Fibroblast of the aortic adventitia (primary cell): ENCODE measurements at regions not wholly inside any gene's neighbourhood (a gene's known extent, or its start where the extent isn't known, plus 50 kb on each side); places are given as distances from the start of the nearest gene placed in this dataset. TPM values are rescaled to one million over a fixed set of nuclear protein-coding genes. Genes with fewer than 3 reads are reported as not detected.

Experiments
- small RNA-seq: library from RNA; depleted of rRNA; stranded (forward); fragments of <200 nt; gene quantifications from one replicate; pipeline ENCODE3, GENCODE V24; 2012

Small RNAs in the stretch of these regions (small RNA-seq; reads per million reads assigned to genes)
- gene RN7SL7P, result not detected
